ENCODE measurements at regions not wholly inside any gene's neighbourhood (a gene's known extent, or its start where the extent isn't known, plus 50 kb on each side); places are given as distances from the start of the nearest gene placed in this dataset.
"Not testable (repeated sequence)": the region's sequence is repeated elsewhere in the genome, so short reads cannot be mapped to it uniquely, and the experiment has no call there.

GRCh38 chr2:144621266-144621665, 101.3 kb upstream of the ZEB2 start:
- H3K9me3 Mint-ChIP-seq, result peaks cover 27% of the 10 kb centered on the region
- no peak overlapping the region for H3K4me3 Mint-ChIP-seq
- H3K4me1 Mint-ChIP-seq, result peaks cover 35% of the 10 kb centered on the region
- no peak for DNase-seq (ENCODE audit: low spot score in 2 of 2, unreplicated experiment in 2 of 2)
- no peaks in the 10 kb centered on the region for H3K27me3 Mint-ChIP-seq (ENCODE audit: low read depth)
- TF ChIP-seq CTCF (IDR thresholded peaks at IDR 0.05; ENCODE audit: unreplicated experiment), result no peak
- H3K27ac Mint-ChIP-seq, result peak overlapping the region; percentile 59
- peaks cover 14% of the 10 kb centered on the region for H3K36me3 Mint-ChIP-seq

- Mint-ChIP-seq H3K4me3 (no peak overlapping the region), H3K36me3 (peaks cover 14% of the 10 kb centered on the region), H3K27me3 (ENCODE audit: low read depth) (no peaks in the 10 kb centered on the region), H3K27ac (no peak overlapping the region), H3K4me1 (peaks cover 26% of the 10 kb centered on the region), H3K9me3 (peaks cover 27% of the 10 kb centered on the region)
- no peak for DNase-seq (ENCODE audit: low spot score in 2 of 2, unreplicated experiment in 2 of 2)
- TF ChIP-seq CTCF (IDR thresholded peaks at IDR 0.05; ENCODE audit: unreplicated experiment), result no peak
Observed at GRCh38 chr2:144619760-144620159, 99.8 kb upstream of the ZEB2 start.

GRCh38 chr2:144617171-144617570, 97.3 kb upstream of the ZEB2 start:
- not testable (repeated sequence) for DNase-seq (ENCODE audit: low spot score in 2 of 2, unreplicated experiment in 2 of 2)

GRCh38 chr2:144615866-144616565, 96.1 kb upstream of the ZEB2 start:
- no peak for DNase-seq (ENCODE audit: low spot score in 2 of 2, unreplicated experiment in 2 of 2)
- Mint-ChIP-seq H3K36me3 (no peaks in the 10 kb centered on the region), H3K4me1 (peaks cover 17% of the 10 kb centered on the region), H3K27ac (peak overlapping the region; percentile 3), H3K4me3 (no peak overlapping the region), H3K9me3 (peaks cover 15% of the 10 kb centered on the region), H3K27me3 (ENCODE audit: low read depth) (no peaks in the 10 kb centered on the region)
- no peak for TF ChIP-seq CTCF (IDR thresholded peaks at IDR 0.05; ENCODE audit: unreplicated experiment)

More at GRCh38 chr2:144617171-144617570, 97.3 kb upstream of the ZEB2 start:
- Mint-ChIP-seq H3K4me1 (peaks cover 20% of the 10 kb centered on the region), H3K9me3 (peaks cover 23% of the 10 kb centered on the region)
- H3K27me3 Mint-ChIP-seq (ENCODE audit: low read depth); H3K36me3 Mint-ChIP-seq; H3K4me3 Mint-ChIP-seq; H3K27ac Mint-ChIP-seq: not testable (repeated sequence)

- Mint-ChIP-seq H3K27me3 (ENCODE audit: low read depth) (no peaks in the 10 kb centered on the region), H3K4me3 (no peak overlapping the region), H3K36me3 (no peaks in the 10 kb centered on the region), H3K4me1 (peaks cover 16% of the 10 kb centered on the region), H3K27ac (peak overlapping the region; percentile 11), H3K9me3 (peaks cover 6% of the 10 kb centered on the region)
- no peak for TF ChIP-seq CTCF (IDR thresholded peaks at IDR 0.05; ENCODE audit: unreplicated experiment)
- no peak for DNase-seq (ENCODE audit: low spot score in 2 of 2, unreplicated experiment in 2 of 2)
Observed at GRCh38 chr2:144607891-144608521, 88.1 kb upstream of the ZEB2 start.

- peaks cover 19% of the 10 kb centered on the region for H3K4me1 Mint-ChIP-seq
- no peak overlapping the region for H3K27ac Mint-ChIP-seq
- peaks cover 6% of the 10 kb centered on the region for H3K9me3 Mint-ChIP-seq
- no peak overlapping the region for H3K4me3 Mint-ChIP-seq
- no peak for TF ChIP-seq CTCF (IDR thresholded peaks at IDR 0.05; ENCODE audit: unreplicated experiment)
- no peaks in the 10 kb centered on the region for H3K27me3 Mint-ChIP-seq (ENCODE audit: low read depth)
- no peak for DNase-seq (ENCODE audit: low spot score in 2 of 2, unreplicated experiment in 2 of 2)
- H3K36me3 Mint-ChIP-seq, result no peaks in the 10 kb centered on the region
Observed at GRCh38 chr2:144607099-144607498, 87.2 kb upstream of the ZEB2 start.

Data from mesothelial cell of epicardium (in vitro differentiated cells).